HFFc6 (cell line): ENCODE measurements at regions not wholly inside any gene's neighbourhood (a gene's known extent, or its start where the extent isn't known, plus 50 kb on each side); places are given as distances from the start of the nearest gene placed in this dataset.
"Not testable (repeated sequence)": the region's sequence is repeated elsewhere in the genome, so short reads cannot be mapped to it uniquely, and the experiment has no call there.

Source experiments
- DNase-seq: peaks from one replicate; pipeline ENCODE4 v3.0.0-alpha.2; 2018
- H3K27ac Mint-ChIP-seq: 2 replicates; pipeline ENCODE4 v1.8.0; 2020; ENCODE audit warnings: mild to moderate bottlenecking, mixed read lengths
- H3K27me3 Mint-ChIP-seq: 2 replicates; pipeline ENCODE4 v1.8.0; 2021; ENCODE audit warnings: mild to moderate bottlenecking, moderate library complexity, mixed read lengths; ENCODE audit not compliant: insufficient read depth
- H3K36me3 Mint-ChIP-seq: 2 replicates; pipeline ENCODE4 v1.8.0; 2021; ENCODE audit warnings: low read depth, mixed read lengths
- H3K4me1 Mint-ChIP-seq: 2 replicates; pipeline ENCODE4 v1.8.0; 2020; ENCODE audit warnings: low read depth, mixed read lengths
- H3K4me3 Mint-ChIP-seq: 2 replicates; pipeline ENCODE4 v1.8.0; 2020; ENCODE audit warnings: mild to moderate bottlenecking, moderate library complexity, mixed read lengths
- H3K9me3 Mint-ChIP-seq: 2 replicates; pipeline ENCODE4 v1.8.0; 2020; ENCODE audit warnings: mild to moderate bottlenecking, mixed read lengths
- CTCF ChIP-seq: fragments of 200-600 bp; sonication (generic); IDR thresholded peaks from 2 replicates; pipeline ENCODE4 v1.5.0; 2021; ENCODE audit warnings: antibody characterized with exemption, mild to moderate bottlenecking

- no peak for DNase-seq
- Mint-ChIP-seq H3K4me1 (peaks cover 40% of the 10 kb centered on the region), H3K27ac (no peak overlapping the region), H3K36me3 (peaks cover 7% of the 10 kb centered on the region; the same call in 1 of the 2 replicates), H3K27me3 (no peaks in the 10 kb centered on the region), H3K9me3 (no peaks in the 10 kb centered on the region), H3K4me3 (no peak overlapping the region)
- TF ChIP-seq CTCF: no peak
These were observed 421.0 kb downstream of the RND3 start for GRCh38 chr2:150066490-150066889.

- H3K27me3 Mint-ChIP-seq: no peaks in the 10 kb centered on the region
- no peak for DNase-seq
- H3K27ac Mint-ChIP-seq: peak overlapping the region; percentile 82
- H3K4me3 Mint-ChIP-seq: peak overlapping the region; percentile 35; the same call in 1 of the 2 replicates
- H3K36me3 Mint-ChIP-seq: no peaks in the 10 kb centered on the region
- H3K4me1 Mint-ChIP-seq: peaks cover 40% of the 10 kb centered on the region
- H3K9me3 Mint-ChIP-seq: no peaks in the 10 kb centered on the region
- TF ChIP-seq CTCF: no peak
These were observed 423.4 kb downstream of the RND3 start for GRCh38 chr2:150063931-150064548.

DNA sequence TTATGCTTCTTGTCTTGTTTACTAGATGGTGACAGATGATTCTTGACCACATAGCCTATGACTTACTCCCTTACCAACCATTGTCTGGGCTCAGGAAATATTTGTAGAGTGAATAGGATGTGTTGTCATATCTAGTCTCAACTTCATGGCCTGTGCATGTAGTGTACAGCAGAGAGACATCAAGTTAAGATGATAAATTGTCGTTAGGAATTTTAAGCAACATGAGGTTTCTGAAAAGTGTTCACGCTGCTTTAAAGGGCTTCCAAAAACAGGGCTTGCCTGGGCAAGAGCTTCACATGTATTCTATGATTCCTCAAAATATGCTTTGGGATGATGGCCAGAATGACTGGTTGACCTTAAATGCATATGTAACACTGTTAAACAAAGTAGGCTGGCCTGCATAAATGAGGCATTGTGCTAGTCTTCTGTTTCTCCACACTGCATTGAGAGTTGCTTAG lies 424.0 kb downstream of the RND3 start:
- no peaks in the 10 kb centered on the region for H3K36me3 Mint-ChIP-seq
- peaks cover 40% of the 10 kb centered on the region for H3K4me1 Mint-ChIP-seq
- H3K27ac Mint-ChIP-seq: peak overlapping the region; percentile 82
- H3K9me3 Mint-ChIP-seq: no peaks in the 10 kb centered on the region
- peak; percentile 90 for DNase-seq
- H3K27me3 Mint-ChIP-seq: no peaks in the 10 kb centered on the region
- TF ChIP-seq CTCF: no peak
- H3K4me3 Mint-ChIP-seq: 0 out of 2 replicates have a peak overlapping the region, but pooled peaks have one; percentile 35

- TF ChIP-seq CTCF: no peak
- peaks cover 40% of the 10 kb centered on the region for H3K4me1 Mint-ChIP-seq
- peak overlapping the region; percentile 82 for H3K27ac Mint-ChIP-seq
- H3K4me3 Mint-ChIP-seq: no peak overlapping the region
- H3K36me3 Mint-ChIP-seq: no peaks in the 10 kb centered on the region
- H3K27me3 Mint-ChIP-seq: no peaks in the 10 kb centered on the region
- H3K9me3 Mint-ChIP-seq: no peaks in the 10 kb centered on the region
- DNase-seq: no peak
These were observed 425.1 kb downstream of the RND3 start for GRCh38 chr2:150062416-150062815.

GRCh38 chr2:150060341-150060740 lies 427.1 kb downstream of the RND3 start:
- no peaks in the 10 kb centered on the region for H3K9me3 Mint-ChIP-seq
- no peak for TF ChIP-seq CTCF
- H3K4me1 Mint-ChIP-seq: peaks cover 32% of the 10 kb centered on the region
- no peak for DNase-seq
- no peaks in the 10 kb centered on the region for H3K36me3 Mint-ChIP-seq
- H3K27ac Mint-ChIP-seq: no peak overlapping the region
- no peak overlapping the region for H3K4me3 Mint-ChIP-seq
- H3K27me3 Mint-ChIP-seq: no peaks in the 10 kb centered on the region

- H3K4me1 Mint-ChIP-seq: peaks cover 31% of the 10 kb centered on the region
- not testable (repeated sequence) for H3K4me3 Mint-ChIP-seq, H3K27ac Mint-ChIP-seq, H3K9me3 Mint-ChIP-seq, H3K36me3 Mint-ChIP-seq, H3K27me3 Mint-ChIP-seq, DNase-seq
These were observed 427.8 kb downstream of the RND3 start for GRCh38 chr2:150059676-150060075.
